ENCODE measurements at regions not wholly inside any gene's neighbourhood (a gene's known extent, or its start where the extent isn't known, plus 50 kb on each side); places are given as distances from the start of the nearest gene placed in this dataset.
"Not testable (repeated sequence)": the region's sequence is repeated elsewhere in the genome, so short reads cannot be mapped to it uniquely, and the experiment has no call there.

DNA sequence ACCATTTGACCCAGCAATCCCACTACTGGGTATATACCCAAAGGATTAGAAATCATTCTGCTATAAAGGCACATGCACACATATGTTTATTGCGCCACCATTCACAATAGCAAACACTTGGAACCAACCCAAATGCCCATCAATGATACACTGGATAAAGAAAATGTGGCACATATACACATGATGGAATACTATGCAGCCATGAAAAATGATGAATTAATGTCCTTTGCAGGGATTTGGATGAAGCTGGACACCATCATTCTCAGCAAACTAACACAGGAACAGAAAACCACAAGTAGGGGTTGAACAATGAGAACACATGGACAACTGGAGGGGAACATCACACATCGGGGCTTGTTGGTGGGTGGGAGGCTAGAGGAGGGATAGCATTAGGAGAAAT is 201.1 kb downstream of the FRK start:
- BruUV-seq (replicated peaks); POLR2A ChIA-PET; ATAC-seq: not testable (repeated sequence)

DNA sequence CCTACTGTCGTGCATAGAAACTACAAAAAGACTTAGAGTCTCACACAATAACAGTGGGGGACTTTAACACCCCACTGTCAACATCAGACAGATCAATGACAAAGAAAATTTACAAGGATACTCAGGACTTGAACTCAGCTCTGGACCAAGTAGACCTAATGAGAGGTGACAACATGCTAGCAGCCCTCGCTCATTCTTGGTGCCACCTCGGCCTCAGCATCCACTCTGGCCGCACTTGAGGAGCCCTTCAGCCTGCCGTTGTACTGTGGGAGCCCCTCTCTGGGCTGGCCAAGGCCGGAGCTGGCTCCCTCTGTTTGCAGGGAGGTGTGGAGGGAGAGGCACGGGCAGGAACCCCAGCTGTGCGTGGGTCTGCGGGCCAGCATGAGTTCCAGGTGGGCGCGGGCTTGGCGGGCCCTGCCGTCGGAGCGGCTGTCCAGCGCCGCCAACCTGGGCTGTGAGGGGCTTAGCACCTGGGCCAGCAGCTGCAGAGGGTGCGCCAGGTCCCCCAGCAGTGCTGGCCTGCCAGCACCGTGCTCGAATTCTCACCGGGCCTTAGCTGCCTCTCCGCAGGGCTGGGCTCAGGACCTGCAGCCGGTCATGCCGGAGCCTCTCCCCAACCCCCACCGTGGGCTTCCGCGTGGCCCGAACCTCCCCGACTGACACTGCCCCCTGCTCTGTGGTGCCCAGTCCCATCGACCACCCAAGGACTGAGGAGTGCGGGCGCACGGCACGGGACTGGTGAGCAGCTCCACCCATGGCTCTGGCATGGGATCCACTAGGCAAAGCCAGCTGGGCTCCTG is 205.6 kb downstream of the FRK start:
- ChIA-PET POLR2A (no interaction called here), CTCF (ENCODE audit: low intra/inter-chr PET ratio) (no interaction called here)
- 6% methylated on average over 18 of the region's 34 CpGs for WGBS (ENCODE audit: insufficient coverage, low coverage, missing lambda C conversion rate)
- Histone ChIP-seq H3K27ac (ENCODE audit: extremely low read depth, low read depth, low read length) (no peak overlapping the region), H3K4me2 (ENCODE audit: insufficient read depth, low read length) (no peak overlapping the region), H2AFZ (ENCODE audit: low read depth, low read length) (no peak overlapping the region), H3K4me3 (no peak overlapping the region), H3K36me3 (ENCODE audit: control insufficient read depth, insufficient read depth, low read length) (no peaks in the 10 kb centered on the region), H3K9me3 (replicated peaks; ENCODE audit: control insufficient read depth, insufficient read depth, low read depth, low read length) (no peaks in the 10 kb centered on the region), H3K9me1 (ENCODE audit: control insufficient read depth, insufficient read depth, low read length) (no peaks in the 10 kb centered on the region), H4K20me1 (replicated peaks; ENCODE audit: control insufficient read depth, insufficient read depth, low read length) (no peaks in the 10 kb centered on the region), H3K9ac (ENCODE audit: insufficient read depth in 1 of 2, low read depth in 2 of 2, low read length in 2 of 2) (no peak overlapping the region), H3K79me2 (ENCODE audit: control insufficient read depth, insufficient read depth, low read length) (no peaks in the 10 kb centered on the region), H3K27me3 (ENCODE audit: control insufficient read depth in 2 of 2, insufficient read depth in 2 of 2, low read length in 2 of 2) (no peaks in the 10 kb centered on the region), H3K4me1 (replicated peaks in 1 of 2; ENCODE audit: control insufficient read depth in 2 of 2, insufficient read depth in 2 of 2, low read length in 2 of 2) (no peaks in the 10 kb centered on the region; a peak in 1 of 5 replicates)
- intact Hi-C loops (cut with micrococcal nuclease) (no loop called here), in situ Hi-C loops (cut with MboI) (no loop called here)
- no peak for ATAC-seq
- BruUV-seq (replicated peaks): no TSS peak
- DNase-seq (ENCODE audit: extremely low read depth in 1 of 4, low spot score in 3 of 4): no peak
- no peak for FAIRE-seq
- TF ChIP-seq HDGF (IDR thresholded peaks at IDR 0.05): no peak
- TF ChIP-seq, protein P1, sequence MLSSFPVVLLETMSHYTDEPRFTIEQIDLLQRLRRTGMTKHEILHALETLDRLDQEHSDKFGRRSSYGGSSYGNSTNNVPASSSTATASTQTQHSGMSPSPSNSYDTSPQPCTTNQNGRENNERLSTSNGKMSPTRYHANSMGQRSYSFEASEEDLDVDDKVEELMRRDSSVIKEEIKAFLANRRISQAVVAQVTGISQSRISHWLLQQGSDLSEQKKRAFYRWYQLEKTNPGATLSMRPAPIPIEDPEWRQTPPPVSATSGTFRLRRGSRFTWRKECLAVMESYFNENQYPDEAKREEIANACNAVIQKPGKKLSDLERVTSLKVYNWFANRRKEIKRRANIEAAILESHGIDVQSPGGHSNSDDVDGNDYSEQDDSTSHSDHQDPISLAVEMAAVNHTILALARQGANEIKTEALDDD (IDR thresholded peaks at IDR 0.05): no peak
- no peak for TF ChIP-seq ETV6 (IDR thresholded peaks at IDR 0.05; ENCODE audit: borderline replicate concordance in 1 of 2, low read depth in 2 of 2, low read length in 1 of 2)
- TF ChIP-seq ETV6 (CRISPR knock-in tag; IDR thresholded peaks at IDR 0.05; ENCODE audit: borderline replicate concordance): no peak
- no peak for TF ChIP-seq HNRNPL (IDR thresholded peaks at IDR 0.05; ENCODE audit: low read depth, low read length)
- no peak for TF ChIP-seq NFIC (IDR thresholded peaks at IDR 0.05)
- no peak for TF ChIP-seq TSC22D4 (tag; IDR thresholded peaks at IDR 0.05)
- TF ChIP-seq, protein P2, sequence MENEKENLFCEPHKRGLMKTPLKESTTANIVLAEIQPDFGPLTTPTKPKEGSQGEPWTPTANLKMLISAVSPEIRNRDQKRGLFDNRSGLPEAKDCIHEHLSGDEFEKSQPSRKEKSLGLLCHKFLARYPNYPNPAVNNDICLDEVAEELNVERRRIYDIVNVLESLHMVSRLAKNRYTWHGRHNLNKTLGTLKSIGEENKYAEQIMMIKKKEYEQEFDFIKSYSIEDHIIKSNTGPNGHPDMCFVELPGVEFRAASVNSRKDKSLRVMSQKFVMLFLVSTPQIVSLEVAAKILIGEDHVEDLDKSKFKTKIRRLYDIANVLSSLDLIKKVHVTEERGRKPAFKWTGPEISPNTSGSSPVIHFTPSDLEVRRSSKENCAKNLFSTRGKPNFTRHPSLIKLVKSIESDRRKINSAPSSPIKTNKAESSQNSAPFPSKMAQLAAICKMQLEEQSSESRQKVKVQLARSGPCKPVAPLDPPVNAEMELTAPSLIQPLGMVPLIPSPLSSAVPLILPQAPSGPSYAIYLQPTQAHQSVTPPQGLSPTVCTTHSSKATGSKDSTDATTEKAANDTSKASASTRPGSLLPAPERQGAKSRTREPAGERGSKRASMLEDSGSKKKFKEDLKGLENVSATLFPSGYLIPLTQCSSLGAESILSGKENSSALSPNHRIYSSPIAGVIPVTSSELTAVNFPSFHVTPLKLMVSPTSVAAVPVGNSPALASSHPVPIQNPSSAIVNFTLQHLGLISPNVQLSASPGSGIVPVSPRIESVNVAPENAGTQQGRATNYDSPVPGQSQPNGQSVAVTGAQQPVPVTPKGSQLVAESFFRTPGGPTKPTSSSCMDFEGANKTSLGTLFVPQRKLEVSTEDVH (IDR thresholded peaks at IDR 0.05; ENCODE audit: low read depth, partially characterized antibody): no peak
- TF ChIP-seq, protein P3, sequence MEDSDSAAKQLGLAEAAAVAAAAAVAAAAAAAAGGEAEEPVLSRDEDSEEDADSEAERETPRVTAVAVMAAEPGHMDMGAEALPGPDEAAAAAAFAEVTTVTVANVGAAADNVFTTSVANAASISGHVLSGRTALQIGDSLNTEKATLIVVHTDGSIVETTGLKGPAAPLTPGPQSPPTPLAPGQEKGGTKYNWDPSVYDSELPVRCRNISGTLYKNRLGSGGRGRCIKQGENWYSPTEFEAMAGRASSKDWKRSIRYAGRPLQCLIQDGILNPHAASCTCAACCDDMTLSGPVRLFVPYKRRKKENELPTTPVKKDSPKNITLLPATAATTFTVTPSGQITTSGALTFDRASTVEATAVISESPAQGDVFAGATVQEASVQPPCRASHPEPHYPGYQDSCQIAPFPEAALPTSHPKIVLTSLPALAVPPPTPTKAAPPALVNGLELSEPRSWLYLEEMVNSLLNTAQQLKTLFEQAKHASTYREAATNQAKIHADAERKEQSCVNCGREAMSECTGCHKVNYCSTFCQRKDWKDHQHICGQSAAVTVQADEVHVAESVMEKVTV (CRISPR knock-in tag; IDR thresholded peaks at IDR 0.05): no peak
- no peak for TF ChIP-seq NFE2L1 (tag; IDR thresholded peaks at IDR 0.05; ENCODE audit: borderline replicate concordance, low read depth)

More for the DNA sequence above, 201.1 kb downstream of the FRK start:
- H2AFZ ChIP-seq (ENCODE audit: low read depth, low read length); FAIRE-seq; H3K9me1 ChIP-seq (ENCODE audit: control insufficient read depth, insufficient read depth, low read length); intact Hi-C loops (cut with micrococcal nuclease); H3K4me1 ChIP-seq (replicated peaks in 1 of 2; ENCODE audit: control insufficient read depth in 2 of 2, insufficient read depth in 2 of 2, low read length in 2 of 2); in situ Hi-C loops (cut with MboI); H4K20me1 ChIP-seq (replicated peaks; ENCODE audit: control insufficient read depth, insufficient read depth, low read length); H3K27ac ChIP-seq (ENCODE audit: extremely low read depth, low read depth, low read length); H3K36me3 ChIP-seq (ENCODE audit: control insufficient read depth, insufficient read depth, low read length); CTCF ChIA-PET (ENCODE audit: low intra/inter-chr PET ratio); H3K4me2 ChIP-seq (ENCODE audit: insufficient read depth, low read length); H3K27me3 ChIP-seq (ENCODE audit: control insufficient read depth in 2 of 2, insufficient read depth in 2 of 2, low read length in 2 of 2); H3K9me3 ChIP-seq (replicated peaks; ENCODE audit: control insufficient read depth, insufficient read depth, low read depth, low read length); H3K4me3 ChIP-seq; H3K79me2 ChIP-seq (ENCODE audit: control insufficient read depth, insufficient read depth, low read length); H3K9ac ChIP-seq (ENCODE audit: insufficient read depth in 1 of 2, low read depth in 2 of 2, low read length in 2 of 2); DNase-seq (ENCODE audit: extremely low read depth in 1 of 4, low spot score in 3 of 4): not testable (repeated sequence)
- 3% methylated on average over 2 of the region's 2 CpGs for WGBS (ENCODE audit: insufficient coverage, low coverage, missing lambda C conversion rate)
- TF ChIP-seq ZNF146 (CRISPR knock-in tag; IDR thresholded peaks at IDR 0.05; ENCODE audit: unreplicated experiment): peak; percentile 79

Measured in K562 (cell line).